KBM-7 (cell line): ENCODE measurements at regions not wholly inside any gene's neighbourhood (a gene's known extent, or its start where the extent isn't known, plus 50 kb on each side); places are given as distances from the start of the nearest gene placed in this dataset.
"Not testable (repeated sequence)": the region's sequence is repeated elsewhere in the genome, so short reads cannot be mapped to it uniquely, and the experiment has no call there.

Experiments used
- DNase-seq: peaks from one replicate; pipeline ENCODE4 v3.0.0-alpha.2; 2015
- in situ Hi-C: fragments of 300-500 bp; cut with MboI; formaldehyde crosslinking; loops from 2 replicates; pipeline ENCODE4 v1.14.3; 2020; ENCODE audit warnings: low sequenced_read_pairs, low pct_unique_long_range_greater_than_20kb, mixed read lengths

DNA sequence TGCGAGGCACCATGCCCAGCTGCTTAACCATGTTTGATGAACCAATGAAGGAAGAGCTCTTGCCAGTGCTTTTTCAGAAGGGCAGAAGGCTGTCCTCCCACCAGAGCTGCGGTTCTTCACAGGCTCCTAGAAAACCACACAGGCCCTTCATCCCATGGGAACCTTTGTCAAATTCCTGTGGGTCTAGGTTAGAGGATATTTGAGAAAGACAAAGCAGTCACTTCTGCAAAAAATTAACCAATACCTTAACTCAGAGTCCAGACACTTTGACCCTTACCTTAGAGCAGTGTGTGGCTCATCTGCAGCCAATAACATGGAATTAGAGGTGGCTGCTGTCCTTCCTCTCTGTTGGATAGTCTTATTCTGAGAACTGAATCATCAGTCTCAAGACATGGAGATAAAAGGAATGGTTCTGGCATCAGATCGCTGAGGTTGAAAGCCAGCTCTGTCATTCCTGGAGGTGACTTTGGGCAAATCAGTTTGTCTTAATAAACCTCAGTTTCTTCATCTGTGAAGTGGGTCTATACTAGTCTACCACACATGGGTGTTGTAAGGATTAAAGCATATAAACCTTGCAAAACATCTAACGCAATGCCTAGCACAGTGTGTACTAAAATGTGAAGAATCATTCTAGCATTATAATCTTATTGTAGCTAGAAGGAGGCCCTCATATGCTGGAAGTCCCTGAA lies 65.1 kb upstream of the PIP4K2A start:
- in situ Hi-C loops: no loop called here
- DNase-seq: no peak

DNA sequence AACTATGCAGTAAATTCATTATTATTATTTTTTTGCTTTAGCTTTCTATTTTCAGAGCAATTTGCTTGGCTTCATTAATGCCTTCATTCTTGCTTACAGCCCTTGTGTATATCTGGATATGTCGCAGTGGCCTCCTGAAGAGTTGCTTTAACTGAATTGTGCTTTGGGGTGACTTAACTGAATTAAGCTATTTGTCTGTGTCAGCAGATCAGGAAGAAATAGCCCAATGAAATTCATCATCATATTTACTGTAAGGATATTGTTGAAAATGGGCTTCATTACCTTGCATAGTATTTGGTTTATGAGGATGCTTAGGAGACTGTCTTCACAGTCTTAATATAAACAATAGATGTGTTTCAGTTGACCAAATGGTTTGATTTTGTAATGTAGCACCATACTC lies 59.7 kb upstream of the PIP4K2A start:
- no peak for DNase-seq
- in situ Hi-C loops: no loop called here

DNA sequence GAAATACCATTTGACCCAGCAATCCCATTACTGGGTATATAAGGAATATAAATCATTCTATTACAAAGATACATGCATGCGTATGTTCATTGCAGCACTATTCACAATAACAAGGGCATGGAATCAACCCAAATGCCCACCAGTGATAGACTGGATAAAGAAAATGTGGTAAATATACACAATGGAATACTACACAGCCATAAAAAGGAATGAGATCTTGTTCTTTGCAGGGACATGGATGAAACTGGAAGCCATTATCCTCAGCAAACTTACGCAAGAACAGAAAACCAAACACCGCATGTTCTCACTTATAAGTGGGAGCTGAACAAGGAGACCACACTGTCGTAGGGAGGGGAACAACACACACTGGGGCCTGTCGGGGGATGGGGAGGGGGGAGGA lies 57.3 kb upstream of the PIP4K2A start:
- in situ Hi-C loops, DNase-seq: not testable (repeated sequence)

DNA sequence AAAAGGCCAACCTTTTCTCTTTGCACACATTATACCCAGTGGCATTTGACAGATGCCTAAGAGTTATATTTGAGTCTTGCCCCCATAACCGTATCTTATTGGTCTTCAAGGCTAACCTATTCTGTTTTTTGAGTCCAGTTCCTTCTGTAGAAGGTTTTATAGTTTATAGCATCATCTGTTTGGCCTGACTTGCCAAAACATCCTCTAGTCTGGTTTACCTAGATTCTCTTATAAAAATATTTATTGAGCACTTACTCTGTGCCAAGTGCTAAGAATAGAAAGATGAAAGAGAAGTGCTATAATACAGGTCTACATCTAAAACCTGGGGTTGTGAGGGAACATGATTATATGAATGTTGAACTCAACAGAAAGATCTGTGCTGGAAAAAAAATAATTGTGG lies 55.9 kb upstream of the PIP4K2A start:
- no peak for DNase-seq
- in situ Hi-C loops: no loop called here

DNA sequence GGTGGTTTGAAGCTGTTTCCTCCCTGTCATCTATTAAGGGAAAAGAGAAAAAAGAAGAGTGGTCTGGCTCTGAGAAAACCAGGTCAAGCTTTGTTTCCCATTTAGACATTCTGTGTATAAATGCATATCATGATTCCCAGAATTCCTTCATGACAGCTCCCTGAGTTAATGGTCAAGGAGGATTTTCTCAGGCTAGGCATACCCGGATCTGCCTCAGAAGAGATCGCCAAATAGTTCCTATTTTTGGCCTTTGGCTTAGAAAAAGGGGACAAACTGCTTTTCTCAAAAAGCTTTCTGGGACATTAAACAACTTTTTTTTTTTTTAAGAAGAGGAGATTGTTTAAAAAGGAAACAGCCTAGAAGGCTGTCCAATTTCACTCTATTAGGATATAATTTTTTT lies 53.5 kb upstream of the PIP4K2A start:
- in situ Hi-C loops: no loop called here
- no peak for DNase-seq

DNA sequence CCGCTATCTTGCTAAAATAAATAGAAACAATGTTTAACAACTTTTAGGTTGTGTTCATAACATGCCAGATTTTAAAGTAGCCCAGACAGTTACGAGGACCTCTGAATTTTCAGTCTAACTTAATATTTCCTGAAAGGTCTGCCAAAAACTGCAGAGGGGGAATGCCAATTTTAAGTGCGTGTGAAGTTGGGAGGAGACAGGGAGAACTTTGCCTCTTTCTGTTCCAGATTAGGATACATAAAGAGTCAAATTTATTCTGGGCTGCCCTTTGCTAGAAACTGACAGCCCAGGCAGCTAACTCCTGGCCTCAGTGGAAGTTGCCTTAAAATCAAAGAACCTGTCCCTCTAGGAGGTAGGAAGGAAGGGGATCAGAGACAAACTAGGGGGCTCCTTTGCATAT lies 52.3 kb upstream of the PIP4K2A start:
- DNase-seq: no peak
- in situ Hi-C loops: no loop called here

DNA sequence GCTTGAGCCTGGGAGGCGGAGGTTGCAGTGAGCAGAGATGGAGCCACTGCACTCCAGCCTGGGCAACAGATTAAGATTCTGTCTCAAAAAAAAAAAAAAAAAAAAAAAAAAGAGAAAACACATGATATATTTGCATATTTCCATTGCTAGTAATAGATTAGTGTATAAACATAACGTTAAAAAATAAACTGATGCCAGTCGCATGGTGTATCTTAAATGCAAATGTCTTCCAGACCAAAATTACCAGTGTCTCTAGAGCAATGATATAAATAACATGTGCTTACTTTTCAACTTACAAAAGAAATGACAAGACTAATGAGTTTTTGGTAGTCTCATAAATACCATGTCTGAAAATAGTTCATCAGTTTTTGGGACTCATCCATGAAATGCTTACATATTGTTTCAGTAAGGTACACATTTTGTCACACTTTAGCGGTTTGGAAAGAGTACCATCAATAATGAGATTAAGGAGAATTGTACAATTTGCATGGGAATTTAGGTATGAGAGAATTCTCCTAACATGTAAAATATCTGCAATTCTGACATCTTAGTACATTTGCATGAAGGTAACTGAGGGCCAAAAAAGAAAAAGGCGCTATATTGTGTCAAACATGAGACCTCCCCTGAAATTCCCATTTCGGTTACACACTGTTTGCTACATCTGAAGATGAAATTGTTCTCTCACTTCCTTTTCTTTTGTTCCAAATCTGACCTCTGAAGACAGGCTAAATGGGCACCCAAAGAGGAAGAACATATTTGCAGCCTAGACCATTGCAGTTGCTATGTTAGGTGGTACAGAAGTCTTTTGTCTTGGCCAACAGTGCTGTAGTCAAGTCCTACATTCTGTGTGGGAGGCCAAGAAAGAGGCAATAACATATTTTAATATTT lies 51.5 kb upstream of the PIP4K2A start:
- peak; percentile 8 for DNase-seq
- in situ Hi-C loops: no loop called here

DNA sequence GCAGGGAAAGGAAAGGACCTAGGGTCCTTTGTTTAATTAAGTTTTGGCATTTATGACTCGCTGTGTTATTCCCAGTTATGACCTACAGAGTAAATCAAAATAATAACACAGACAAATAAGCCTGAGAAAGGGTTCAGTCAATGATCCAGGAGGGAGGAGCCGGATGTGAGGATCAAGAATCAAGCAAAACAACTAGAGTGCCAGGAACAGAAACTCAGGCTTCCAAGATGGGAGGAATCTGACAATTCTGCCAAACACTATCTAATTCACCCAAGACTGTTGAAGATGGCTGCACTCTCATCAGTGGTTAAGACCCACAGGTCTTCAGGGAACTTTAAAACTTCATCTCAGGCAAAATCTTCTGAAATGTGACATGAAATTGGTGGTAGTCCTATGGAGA lies 50.3 kb upstream of the PIP4K2A start:
- in situ Hi-C loops: no loop called here
- no peak for DNase-seq
